ENCODE measurements at regions not wholly inside any gene's neighbourhood (a gene's known extent, or its start where the extent isn't known, plus 50 kb on each side); places are given as distances from the start of the nearest gene placed in this dataset.

GRCh38 chr13:109394311-109394988, 391.9 kb downstream of the IRS2 start:
- no peak for DNase-seq

- DNase-seq: no peak
Observed at GRCh38 chr13:109393045-109393444, 393.3 kb downstream of the IRS2 start.

GRCh38 chr13:109390391-109390790, 396.0 kb downstream of the IRS2 start:
- no peak for DNase-seq

DNA sequence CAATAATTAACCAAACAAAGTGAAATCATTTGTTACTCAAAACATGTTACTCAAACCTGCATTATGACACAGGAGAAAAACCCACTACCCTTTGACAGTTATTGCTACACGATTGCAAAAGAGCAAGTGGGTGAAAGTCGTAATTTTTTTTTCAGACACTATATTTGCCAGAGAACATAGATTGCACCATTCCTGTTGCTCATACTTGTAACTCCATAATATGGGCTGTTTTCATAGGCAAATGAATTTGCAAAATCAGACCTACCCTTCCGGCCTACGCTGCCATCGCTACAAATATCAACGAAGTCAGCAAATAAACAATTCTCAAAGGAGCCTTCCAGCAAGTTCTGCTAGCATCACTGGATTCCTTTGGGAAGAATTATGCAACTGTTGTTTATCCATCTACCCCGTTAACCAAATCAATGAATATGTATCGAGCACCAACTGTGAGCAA, 396.5 kb downstream of the IRS2 start:
- DNase-seq: no peak

DNA sequence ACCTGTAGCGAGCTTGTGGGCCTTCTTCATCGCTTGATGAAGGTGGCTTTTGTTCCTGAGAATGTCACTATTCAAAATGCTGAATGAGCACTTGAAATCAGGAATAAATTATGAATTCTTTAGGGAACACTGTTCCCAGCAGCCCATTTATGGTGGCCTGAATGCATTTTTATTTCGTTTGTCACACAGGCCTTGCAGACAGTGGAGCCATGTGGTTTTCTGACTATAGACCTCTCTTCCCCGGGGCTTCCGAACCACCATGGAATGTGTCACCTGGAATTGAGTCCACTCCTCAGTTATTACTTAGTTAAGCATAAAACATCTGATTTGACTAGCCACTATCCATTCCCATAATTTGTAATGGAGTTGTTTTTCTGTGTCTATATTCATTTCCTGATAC, 396.9 kb downstream of the IRS2 start:
- DNase-seq: no peak

DNA sequence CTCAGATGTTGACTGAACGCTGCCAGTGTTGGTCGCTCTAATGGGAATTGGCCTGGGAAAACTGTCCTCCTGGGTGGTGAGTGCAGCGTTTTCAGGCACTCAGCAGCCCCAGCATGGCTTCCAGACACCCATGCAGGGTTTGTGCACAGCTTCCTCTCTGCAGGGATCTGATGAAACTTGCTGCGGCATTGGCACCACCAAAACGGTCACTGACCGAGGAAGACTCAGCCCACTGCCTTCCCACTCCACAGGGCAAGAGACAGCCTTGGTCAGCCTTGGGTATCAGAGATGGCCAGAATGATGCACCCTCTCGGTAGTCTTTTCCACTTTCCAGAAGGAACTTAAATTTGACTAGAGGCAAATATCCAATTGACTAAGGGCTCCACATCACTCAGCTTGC, 398.9 kb downstream of the IRS2 start:
- no peak for DNase-seq

DNA sequence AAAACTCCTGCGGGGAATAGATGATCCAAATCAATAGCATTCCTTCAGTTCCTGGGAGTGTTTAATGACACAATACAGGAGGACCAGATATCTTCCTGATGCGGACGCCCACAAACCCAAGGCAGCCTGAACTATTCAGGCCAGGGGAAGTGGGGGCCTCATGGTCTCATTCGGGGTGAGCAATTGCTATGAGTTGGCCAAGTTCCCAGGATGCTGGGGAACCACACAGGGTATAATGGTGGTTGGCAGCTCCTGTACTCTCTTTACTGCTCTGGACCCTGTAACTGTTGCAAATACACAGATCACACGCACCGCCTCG, 401.2 kb downstream of the IRS2 start:
- no peak for DNase-seq

DNA sequence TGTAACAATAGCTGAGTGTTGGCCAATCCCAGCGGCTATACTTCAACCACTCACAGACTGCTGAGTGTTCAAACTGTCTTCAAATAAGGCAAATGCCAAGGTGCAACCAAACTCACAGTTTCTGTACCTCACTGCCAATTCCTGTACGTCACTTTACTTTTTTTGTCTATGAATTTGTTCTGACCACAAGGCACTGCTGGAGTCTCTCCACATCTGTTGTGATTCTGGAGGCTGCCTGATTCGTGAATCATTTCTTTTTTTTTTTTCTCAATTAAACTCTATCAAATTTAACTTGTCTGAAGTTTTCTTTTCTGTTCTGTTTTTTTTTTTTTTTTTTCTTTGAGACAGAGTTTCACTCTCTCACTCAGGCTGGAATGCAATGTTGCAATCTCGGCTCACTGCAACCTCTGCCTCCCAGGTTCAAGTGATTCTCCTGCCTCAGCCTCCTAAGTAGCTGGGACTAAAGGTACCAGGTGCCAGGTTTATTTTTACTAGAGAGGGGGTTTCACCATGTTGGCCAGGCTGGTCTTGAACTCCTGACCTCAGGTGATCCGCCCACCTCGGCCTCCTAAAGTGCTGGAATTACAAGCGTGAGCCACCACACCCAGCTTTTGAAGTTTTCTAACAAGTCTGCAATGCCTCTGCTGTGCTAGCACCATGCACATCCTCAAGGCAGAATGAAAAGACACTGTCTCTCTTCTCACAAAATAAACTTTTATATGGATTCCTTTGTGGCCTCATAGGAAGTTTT, 401.7 kb downstream of the IRS2 start:
- no peak for DNase-seq

- no peak for DNase-seq
Observed at GRCh38 chr13:109383683-109384082, 402.7 kb downstream of the IRS2 start.

GRCh38 chr13:109381546-109382180, 404.7 kb downstream of the IRS2 start:
- DNase-seq: no peak

DNA sequence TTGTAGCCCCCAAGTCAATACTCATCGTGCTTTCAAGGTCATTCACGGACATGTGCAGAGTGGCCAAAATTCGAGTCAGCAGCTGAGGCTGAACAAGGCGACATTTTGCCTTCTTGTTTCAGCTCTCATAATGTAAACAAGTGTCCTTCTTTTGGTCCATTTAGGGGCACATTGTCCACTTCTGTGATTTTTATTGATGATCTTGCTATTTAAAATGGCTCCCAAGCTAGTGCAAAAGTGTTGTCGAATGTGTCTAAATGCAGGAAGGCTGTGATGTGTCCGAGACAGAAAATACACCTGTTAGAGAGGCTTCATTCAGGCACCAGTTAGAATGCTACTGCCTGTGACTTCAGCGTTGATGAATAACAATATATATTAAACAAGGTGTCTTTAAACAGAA, 405.9 kb downstream of the IRS2 start:
- DNase-seq: no peak

GRCh38 chr13:109379930-109380329, 406.5 kb downstream of the IRS2 start:
- DNase-seq: no peak

GRCh38 chr13:109376936-109377335, 409.4 kb downstream of the IRS2 start:
- DNase-seq: no peak

- no peak for DNase-seq
Observed at GRCh38 chr13:109374609-109375200, 411.7 kb downstream of the IRS2 start.

DNA sequence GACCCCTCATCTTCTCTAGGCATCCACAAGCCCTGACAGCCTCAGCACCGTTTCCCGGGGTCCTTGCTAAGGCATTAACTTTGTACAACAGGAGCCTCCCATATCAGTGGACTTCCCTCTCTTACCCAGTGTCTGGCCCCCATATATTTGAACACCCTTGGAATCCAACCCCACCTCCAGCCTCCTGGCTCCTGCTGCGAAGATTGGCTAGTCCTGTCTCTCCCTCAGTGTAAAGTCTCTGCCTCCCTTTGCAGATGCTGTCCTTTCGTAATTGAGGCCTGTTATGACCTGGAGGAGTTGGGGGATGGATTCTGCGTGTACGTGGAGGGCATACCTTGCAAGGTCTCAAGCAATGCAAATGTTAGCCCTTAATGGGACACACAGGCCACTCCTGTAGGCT, 413.7 kb downstream of the IRS2 start:
- no peak for DNase-seq

DNA sequence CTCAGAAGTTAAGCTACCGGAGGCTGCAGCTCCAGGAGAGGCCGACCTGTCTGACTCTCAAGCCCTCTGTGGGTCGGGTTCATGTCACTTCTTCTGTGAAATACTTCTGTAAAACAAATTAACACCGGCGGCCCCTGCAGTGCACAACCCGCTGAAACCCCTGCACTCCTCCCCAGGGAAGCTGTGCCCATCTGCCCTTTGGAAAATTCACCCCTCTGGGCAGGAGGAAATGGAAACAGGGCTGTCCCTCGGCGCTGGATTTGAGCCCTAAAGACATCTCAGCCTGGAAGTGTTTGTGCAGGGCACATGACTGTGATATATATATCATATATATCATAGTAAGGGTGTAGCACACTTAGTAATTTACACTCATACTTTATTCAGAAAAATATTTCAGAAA, 415.3 kb downstream of the IRS2 start:
- DNase-seq: no peak

DNA sequence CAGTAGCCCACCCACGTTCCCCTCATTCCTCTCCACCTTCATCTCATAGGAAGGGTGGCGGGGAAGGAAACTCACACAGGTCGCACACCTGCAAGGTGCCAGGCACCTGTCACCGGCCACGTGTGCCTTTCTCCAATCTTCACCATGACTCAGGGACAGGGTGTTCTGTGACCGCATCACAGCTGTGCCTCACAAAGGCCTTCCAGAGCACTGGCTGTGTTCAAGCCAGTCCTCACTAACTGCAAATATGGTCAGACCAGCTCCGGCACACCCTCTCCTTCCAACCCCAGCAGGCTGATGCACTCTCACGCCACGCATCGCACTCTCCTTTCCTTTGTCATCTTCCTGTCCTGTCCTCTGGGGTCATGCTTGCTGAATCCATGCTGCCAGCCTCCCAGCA, 415.9 kb downstream of the IRS2 start:
- DNase-seq: no peak

- DNase-seq: no peak
Observed at GRCh38 chr13:109369353-109370052, 416.9 kb downstream of the IRS2 start.

GRCh38 chr13:109368230-109368629, 418.2 kb downstream of the IRS2 start:
- no peak for DNase-seq

DNA sequence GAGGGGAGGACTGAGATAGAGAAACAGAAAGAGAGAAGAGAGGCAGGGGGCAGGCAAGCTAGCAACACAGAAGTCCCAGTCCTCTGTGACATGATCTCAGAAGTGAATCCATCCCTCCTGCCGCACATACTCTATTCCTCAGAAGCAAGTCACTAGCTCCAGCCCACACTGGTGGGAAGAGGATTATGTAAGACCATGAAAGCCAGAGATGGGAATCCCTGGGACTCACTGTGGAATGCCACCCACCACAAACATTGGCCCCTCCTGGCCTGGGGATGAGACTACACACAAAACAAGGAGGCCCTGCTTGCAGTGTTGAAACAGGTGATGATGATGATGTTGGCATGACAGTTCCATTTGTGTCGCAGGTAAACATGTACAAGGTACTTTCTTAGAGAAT, 419.9 kb downstream of the IRS2 start:
- DNase-seq: no peak

DNA sequence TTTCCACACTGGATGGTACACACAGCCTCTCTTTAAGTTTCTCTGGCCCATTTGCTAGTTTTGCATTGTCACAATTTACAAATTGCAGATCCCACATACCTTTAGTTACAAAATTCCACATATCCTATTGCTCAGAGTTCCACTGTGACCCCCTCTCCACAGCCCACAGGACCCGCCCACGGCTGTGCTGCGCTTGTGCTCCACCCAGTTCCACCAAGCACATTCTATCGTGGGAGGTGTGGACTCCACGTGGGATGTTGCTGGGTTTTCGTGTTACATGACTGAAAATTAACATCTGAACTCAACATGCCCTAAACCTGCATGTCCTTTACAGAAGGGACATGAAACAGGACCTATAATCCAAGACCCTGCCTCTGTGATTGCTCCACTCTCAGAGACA, 423.0 kb downstream of the IRS2 start:
- DNase-seq: no peak

DNA sequence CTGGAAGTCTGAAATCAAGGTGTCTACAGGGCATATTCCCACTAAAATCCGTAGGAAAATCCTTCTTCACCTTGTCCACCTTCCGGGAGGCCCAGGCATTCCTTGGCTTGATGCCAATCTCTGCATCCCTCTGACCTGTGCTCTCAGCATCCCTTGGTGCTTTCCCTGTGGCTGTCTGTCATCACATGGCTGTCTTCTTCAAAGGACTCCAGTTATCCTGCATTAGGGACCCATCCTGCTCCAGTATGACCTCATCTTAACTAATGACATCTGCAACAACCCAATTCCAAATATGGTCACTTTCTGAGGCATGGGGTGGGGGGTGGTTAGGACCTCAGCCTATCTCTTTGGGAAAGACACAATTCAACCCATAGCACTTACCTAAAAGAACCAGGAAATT, 423.8 kb downstream of the IRS2 start:
- DNase-seq: no peak

- DNase-seq: no peak
Observed at GRCh38 chr13:109361562-109362289, 424.7 kb downstream of the IRS2 start.
